Stimulated activated naive CD4-positive, alpha-beta T cell treated with Interleukin-2 at 50 U/mL for 16 hours (primary cell): ENCODE measurements at regions not wholly inside any gene's neighbourhood (a gene's known extent, or its start where the extent isn't known, plus 50 kb on each side); places are given as distances from the start of the nearest gene placed in this dataset.

Experiments
- DNase-seq: peaks from one replicate; lab custom pipeline; 2025; lab: John Stamatoyannopoulos, UW

DNA sequence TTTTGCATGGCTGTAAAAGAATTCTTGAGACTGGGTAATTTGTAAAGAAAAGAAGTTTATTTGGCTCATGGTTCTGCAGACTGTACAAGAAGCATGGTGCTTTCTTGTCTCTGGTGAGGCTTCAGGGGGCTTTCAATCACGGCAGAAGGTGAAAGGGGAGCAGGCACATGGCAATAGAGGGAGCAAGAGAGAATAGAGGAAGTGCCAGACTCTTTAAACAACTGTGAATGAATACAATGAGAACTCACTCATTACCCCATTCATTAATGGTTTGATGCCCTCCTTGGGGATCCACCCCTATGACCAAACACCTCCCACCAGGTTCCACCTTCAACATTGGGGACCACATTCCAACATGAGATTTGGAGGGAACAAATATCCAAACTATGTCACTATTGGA is 463.5 kb downstream of the MTX2 start:
- DNase-seq = no peak

DNA sequence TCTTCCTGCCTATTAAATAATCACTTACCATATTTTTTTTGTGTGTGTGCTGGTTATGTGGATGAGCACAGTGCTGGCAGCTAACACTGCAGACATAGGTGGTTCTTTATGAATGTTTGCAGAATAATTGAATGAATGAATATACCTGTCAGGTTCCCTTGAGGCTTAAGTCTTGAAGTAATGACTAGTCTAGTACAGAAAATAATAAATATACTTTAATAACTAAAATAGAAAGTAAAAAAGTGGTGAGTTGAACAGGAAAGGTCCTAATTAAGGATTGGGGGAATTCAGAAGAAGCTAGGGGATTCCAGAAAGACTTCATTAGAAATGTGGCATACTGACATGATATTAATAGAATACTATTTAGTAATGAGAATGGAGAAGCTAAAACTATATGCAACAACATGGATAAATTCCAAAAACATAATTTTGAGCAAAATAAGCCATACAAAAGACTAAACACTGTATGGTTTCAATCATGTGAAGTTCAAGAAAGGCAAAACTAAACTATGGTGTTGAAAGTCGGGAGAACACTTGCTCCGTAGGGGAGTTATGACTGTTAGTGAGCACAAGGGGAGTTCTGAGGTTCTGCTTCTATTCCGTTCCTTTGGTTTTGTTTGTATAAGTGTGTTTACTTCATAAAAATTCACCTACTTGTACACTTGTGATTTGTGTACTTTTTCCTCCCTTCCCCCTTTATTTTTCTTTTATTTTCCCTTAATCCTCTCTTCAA is 464.6 kb downstream of the MTX2 start:
- no peak for DNase-seq

DNA sequence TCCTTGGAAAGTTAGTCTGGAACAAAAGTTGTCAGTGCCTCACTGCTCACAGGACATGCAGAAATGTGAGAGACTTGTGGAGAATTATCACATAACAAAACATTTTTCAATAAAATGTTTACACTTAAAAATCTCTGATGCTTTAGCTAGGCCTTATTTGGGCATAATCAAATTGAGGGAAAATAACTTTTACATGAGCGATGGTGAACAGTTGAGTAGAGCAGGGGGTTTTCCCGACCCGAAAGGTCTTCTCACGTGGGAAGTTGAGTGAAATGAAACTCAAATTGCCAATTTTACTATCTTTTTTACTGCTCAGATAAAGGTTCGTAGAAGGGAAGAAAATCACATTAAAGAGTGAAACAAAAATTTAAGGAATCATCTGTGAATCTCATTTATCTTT is 465.6 kb downstream of the MTX2 start:
- DNase-seq = no peak

DNA sequence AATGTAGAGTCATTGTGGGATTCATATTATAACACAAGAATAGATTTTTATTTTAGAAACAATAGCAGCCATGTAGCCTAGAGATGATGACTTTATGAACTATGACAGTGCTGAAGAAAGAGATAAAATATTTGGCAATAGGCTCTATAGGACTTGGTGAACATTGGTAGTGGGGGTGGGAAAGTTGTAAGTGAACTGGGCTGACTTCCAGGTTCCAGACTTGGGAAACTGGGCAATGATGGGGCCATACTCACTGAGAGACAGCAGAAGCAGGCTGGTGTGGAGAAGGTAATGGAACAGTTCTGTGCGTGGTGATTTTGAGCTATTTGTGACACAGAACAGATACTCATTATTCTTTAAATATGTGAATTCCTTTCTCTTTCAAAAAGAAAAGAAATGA is 470.3 kb upstream of the HNRNPA3 start:
- DNase-seq = no peak

DNA sequence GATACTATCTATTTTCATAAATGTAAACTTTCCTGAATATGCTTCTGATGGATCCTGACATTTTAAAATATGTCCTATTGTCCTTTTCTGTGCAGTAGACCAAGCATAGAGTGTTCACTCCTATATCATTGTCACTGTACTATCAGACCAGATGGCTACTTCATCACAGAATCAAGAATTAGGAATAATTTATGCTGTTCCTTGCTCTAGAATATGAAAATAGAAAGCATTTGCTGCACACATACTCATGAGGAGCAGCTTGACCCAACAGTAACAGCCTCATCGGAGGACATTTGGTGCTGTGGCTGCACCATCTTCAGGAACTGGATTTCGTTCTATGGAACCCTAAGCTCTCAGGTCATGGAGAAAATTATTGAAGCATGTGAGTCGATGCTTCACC is 468.9 kb upstream of the HNRNPA3 start:
- DNase-seq = no peak

DNA sequence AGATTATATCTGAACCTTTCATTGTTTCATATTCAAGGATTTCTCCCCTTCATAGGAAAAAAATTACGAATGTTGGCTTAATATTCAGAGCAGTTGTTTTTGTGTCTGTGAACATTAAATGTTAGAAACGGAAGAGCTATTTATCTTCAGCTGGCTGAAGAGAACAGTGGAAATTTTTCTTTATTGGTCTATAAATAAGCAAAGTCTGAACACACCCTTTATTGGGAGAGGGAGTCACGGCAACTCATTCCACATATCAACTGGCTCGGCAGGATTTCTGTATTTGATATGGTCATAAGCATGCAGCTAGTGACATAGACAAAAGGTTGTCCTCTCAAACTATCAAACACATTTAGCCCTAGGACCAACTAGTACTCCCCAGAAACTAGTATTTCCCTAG is 468.4 kb upstream of the HNRNPA3 start:
- no peak for DNase-seq

DNA sequence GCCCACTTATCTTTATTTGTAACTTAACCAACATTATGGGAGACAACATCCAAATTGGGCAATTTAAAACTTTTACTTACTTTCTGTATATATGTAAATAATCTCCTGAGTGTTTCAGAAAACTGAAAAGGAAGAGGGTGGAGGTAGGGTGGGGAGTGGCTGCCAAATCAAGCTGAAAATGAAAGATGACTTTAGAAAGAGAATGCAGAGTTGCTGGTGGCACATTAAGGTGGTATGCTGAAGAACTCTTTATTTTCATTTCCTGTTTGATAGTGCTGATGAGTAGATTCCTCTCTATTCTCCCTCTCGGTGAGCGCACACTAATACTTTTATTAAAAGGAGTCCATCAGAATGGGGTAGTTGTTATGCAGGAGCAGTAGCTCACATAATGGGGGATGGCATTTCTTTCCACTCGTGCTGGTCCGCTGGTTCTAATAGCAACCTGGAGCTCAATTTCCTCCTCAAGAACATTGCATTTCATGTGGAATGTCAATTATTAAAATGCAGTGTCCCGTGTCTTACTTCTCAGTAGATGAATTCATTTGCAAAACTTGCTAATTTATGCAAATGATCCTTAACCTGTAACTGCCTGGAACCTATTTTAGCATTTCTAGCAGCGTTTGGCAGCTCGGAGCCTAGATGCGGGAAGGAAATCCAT is 466.9 kb upstream of the HNRNPA3 start:
- DNase-seq = no peak

DNA sequence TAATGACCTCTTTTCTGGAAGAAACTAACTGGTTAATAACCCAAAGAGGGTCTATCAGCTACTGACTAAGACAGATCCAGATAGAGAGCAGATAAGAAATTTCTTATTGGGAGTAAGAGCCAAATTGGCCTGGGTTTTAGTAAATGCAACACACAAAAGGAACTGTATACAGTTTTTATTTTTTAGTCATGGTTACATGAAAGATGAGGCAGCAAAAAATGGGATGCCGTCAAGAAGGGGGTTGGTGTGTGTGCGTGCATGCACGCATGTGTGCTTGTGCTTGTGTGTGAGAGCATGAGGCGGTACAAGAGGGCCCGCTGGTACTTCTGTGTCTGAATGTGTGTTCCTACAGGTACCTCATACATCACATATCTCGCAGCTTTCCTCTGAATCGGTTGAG is 466.2 kb upstream of the HNRNPA3 start:
- DNase-seq = no peak

DNA sequence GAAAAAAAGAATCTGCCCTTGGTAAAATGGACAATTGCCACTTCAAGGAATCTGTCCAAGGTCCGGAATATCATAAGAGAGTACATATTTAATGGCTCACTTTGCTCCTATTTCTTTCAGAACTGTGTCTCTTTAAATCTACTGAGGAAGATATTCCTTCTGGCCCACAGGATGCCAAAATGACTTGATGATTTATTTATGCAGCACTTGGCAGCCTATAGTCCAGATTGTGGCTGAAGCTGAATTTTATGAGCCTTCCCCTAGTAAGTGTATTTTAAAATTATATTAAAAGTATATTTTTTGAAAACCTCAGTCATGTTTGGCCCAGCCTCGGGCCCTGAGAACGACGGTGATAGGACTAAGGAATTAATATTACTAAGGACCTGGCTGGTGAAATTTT is 465.1 kb upstream of the HNRNPA3 start:
- no peak for DNase-seq

DNA sequence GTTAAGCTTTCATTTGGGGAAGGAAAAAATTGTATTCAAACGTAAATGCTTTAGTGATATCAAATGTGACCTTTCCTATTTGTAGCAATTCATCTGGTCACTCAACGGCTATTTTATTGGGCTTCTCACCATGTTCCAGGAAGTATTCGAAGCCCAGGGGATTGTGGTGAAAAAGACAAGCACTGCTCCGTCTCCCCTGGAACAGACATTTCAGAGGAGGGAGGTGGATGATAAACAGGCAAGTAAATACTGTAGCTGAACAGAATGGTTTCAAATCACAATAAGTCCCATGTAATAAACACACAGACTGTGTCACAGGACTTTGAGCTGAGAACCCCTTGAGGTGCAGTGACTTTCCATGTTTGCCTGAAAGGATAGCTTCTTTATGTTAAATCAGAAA is 464.7 kb upstream of the HNRNPA3 start:
- DNase-seq = no peak

DNA sequence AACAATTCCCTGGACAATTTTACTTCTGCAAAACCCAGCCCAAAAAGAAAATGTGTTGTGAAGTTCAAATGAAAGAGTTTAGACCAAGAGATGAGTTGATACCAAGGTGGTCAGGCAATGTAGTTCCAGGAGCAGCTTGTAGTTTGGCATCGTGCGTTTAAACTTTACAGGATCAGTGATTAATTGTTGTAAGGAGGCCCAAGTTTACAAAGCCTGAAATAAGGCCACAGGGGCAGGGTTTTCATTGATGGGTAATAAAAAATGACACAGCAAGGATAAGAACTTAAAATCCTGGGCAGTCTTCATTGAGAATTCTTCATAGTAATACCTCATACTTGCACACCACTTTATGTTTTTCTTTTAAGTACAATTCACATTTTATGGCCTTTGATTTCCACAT is 463.9 kb upstream of the HNRNPA3 start:
- DNase-seq = no peak

DNA sequence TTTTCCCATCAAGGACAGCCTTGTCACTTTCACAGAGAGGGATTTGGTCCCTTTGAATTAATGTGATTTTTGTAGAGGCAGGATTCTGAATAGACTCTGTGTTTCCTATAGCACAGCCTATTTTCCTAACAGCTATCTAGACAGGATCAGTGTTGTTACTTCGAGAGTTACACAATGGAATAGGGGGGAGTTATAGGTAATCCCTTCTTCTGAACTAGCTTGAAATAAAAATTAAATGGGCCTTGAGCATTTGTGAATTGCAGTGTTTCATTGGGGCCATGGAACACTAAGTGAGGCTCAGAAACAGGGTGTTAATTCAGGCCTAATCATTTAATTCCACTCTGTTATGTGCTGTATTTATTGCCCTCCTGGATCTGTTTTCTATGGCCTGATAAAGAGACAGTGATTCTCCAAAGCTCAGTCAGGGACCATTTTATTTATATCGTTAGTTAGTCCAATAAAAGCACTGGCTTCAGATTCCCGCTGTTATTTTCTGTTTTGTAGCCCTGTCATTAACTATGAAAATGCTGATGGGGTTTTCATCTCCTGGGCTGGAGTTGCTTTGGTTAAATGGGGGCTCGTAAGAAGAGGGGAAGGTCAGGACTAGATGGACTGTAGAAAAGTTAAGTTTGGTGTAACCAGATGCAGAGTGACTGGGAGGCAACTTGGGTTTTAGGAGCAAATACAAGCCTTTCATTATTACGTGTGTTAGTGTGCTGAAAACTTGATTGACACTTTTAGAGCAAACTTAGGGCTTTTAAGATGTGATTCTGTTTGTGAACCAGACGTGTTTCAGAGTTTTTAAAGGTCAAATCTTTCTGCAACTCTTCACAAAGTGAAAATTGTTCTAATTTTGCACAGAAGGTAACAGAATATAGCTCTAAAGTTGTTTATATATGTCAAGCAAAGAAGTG is 461.0 kb upstream of the HNRNPA3 start:
- DNase-seq = no peak

DNA sequence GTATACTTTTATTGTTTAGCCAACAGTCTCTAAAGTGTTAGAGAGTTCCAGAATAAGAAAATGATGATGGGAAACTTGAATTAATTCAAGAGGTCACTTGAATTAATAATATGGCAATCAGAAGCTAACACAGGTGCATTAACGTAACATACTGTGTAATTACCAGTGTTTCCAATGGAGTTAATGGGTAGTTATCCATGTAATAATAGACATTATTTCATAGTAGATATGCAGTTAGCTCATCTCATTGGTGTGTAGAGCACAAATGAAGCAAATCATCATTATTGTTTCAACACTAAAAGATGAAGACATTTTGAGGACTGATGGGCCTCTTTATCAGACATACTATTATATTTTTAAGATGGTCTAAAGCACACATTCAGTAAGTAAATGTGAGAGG is 460.3 kb upstream of the HNRNPA3 start:
- no peak for DNase-seq

DNA sequence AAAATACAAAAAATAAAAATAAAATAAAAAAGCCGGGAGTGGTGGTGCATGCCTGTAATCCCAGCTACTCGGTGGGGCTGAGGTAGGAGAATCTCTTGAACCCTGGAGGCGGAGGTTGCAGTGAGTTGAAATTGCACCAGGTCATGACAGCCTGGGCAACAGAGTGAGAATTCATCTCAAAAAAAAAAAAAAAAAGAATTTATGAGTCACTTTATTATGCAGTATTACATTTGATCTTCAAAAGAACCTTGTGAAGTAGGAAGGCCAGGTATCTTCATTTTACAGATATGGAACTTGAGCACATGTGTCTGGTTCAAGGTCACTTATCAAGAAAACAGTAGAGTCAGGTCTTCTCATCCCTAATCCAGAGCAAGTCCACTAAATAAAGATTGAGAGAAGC is 459.4 kb upstream of the HNRNPA3 start:
- DNase-seq = no peak

DNA sequence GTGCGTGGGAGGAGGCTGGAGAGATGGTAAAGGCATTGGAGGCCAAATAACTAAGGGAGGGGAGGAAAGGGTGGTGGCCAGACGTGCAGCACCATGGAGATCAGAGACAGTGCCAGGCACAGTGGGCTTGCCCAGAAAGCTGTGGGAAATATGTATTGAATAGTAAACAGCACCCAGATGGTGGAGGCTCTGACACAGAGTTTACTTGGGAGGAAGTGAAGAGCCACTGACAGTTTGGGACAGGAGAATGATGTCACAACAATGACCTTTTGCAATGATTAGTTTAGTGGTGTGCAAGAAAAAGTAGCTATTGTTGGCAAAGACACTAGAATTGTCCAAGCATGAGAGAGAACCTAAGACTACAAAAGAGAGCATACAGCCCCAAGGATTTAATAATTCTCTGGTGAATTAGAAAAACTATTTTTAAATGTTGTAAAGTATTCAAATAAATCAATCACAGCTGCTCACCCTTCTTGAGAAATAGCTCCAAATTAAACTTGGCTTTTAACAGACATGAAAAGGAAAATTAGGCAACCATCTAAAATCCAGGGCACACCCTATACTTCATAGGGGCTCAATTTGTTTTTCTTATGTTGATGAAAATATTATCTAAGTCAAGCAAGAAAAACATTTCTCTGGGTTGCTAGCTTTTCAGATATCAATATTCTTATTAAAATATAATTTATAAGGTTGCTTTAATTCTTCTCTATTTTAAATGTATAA is 458.7 kb upstream of the HNRNPA3 start:
- DNase-seq = no peak

DNA sequence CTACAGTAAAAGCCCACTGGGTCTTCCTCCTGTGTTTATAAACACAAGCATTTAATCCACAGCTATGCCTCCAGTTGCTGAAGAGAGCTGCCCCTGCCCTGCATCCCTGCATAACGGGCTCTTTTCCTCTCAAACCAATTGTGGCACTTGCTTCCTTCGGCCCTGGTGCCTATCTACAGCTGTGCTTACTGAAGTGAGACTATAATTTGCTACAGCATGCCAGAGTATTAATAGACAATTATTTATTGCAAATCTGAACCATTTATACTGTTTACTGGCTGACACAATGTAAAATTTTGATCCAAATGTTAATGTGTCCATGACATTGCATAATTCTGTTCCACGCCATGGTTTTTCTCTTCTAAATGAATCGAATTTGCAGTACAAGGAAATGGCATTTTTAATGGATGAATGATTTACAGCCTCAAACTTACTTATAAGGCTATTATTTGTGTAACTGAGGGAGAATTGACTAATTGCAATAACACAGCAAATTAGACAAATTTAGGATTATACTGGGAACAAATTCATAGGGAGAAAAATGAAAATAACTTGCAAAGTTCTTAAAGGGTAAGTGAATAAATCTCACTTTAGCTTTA is 457.0 kb upstream of the HNRNPA3 start:
- no peak for DNase-seq

DNA sequence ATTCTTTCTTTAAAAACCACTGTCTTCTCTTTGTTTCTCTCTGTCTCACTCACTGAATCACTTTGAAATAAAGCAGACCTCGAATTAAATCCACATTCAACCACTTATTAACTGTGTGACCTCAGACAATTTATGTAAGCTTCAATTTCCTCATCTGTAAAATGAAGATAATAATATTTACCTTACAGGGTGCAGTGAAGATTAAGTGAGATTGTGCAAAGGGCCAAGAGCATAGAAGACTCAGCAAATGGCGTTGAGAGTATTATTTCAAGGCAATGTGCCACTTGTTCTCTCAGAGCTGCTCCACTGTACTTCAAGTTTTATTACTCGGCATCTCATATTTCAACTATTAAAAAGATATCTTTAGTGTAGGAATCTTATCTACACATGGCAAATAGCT is 454.2 kb upstream of the HNRNPA3 start:
- DNase-seq = no peak

DNA sequence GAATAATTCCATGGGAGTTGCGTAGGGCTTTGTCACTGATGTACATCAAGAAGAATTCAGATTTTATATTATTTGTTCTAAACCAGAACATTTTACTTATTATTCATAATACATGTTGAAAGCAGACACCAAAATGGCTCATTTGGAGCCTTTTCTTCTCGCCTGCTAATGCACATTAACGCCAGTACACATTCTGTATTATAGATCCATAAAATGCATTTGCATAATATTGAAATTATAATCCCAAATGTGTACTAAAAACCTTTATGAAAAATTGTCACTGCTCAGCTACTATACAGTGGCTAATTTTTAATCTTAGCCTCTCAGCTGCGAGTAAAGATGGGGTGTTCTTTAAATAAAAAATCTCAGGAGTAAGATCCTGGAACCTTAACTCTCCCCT is 452.2 kb upstream of the HNRNPA3 start:
- no peak for DNase-seq

DNA sequence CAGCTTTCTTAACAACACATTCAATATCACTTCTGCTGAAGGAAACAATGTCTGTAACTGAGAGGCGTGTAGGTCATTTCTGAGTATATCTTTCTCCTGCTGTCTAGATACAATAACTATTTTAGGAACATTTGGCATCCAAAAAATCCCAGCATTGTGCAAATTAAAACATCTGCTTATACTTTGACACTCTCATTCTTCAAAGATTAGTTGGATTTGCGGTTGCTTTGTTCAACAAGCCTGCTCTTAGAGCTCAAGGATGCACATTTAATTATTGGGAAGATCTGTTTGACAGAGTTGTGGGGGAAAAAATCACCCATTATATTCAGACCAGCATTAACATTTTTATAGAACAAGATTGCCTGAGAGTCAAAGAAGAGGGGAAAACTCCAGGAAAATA is 449.5 kb upstream of the HNRNPA3 start:
- DNase-seq = no peak

DNA sequence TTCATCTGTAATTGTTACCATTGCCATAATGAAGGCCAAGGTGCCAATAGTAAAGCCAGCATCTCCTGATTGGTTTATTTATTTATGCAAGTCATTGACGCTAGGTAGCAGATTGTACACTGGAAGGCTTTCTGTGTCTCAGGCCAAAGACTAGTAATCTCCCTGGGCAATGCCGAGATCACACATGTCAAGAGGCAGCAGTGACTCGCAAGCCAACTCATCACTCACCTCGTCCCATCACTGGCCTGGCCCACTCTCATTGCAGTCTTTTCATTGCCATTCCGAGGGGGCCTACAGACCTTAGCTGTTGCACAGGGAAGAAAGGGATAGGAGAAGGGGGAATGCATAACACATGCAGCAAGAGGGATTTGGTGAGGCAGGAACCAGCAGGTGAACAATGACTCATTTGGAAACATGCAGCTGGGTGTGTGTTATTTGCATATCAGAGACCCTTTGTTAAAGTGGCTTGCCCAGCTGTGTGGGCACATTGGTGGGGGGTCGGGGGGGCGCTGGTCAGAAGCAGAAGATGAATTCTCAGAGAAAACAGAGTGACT is 448.7 kb upstream of the HNRNPA3 start:
- no peak for DNase-seq

DNA sequence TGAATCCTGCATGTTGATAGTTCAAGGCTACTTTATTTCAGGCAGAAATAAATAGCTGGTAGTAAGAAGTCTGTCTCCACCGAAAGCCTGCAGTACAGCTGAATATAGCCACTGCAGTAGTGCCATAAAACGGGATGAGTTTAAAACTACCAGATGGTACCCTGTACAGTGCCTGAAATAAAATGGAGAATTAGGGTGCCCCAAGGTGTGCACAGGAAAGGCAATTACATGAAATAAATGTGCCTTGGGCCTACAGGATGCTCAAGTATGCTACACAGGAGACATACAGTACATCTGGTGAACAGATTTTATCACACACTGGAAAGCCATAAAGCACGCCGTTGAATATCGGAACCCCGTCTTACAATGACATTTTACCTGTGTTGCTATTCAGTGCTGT is 447.7 kb upstream of the HNRNPA3 start:
- no peak for DNase-seq

DNA sequence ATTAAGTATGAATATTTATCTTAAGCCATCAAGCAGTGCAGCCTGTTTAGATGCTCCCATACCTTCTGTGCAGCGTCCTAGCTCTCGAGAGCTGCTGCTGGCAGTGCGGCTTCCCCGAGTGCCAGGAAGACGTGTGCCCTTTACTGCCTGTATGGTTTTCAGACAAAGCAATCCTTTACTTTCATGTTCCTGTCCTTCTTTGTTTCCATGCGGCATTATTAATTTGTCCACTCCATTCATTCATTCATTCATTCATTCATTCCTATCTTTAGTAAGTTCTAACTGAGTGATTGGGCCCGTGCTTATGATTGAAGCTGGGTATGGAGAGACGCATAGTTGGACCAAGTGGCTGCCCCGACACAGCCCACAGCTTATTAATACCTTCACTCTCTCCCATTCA is 446.6 kb upstream of the HNRNPA3 start:
- DNase-seq = no peak
